GM18508 (cell line): ENCODE measurements at regions not wholly inside any gene's neighbourhood (a gene's known extent, or its start where the extent isn't known, plus 50 kb on each side); places are given as distances from the start of the nearest gene placed in this dataset.
"Not testable (repeated sequence)": the region's sequence is repeated elsewhere in the genome, so short reads cannot be mapped to it uniquely, and the experiment has no call there.

Source experiments
- ATAC-seq: cut with Tn5 transposase; IDR thresholded peaks from one replicate; pipeline ENCODE4 v1.9.1; 2021; ENCODE audit warnings: moderate number of reproducible peaks; ENCODE audit not compliant: insufficient read depth, unreplicated experiment

- no peak for ATAC-seq
Measured at GRCh38 chr1:30012455-30013440, 710.6 kb downstream of the MATN1 start.

- no peak for ATAC-seq
Measured at GRCh38 chr1:30011970-30012369, 711.4 kb downstream of the MATN1 start.

- ATAC-seq: no peak
Measured at GRCh38 chr1:30010506-30011106, 712.8 kb downstream of the MATN1 start.

GRCh38 chr1:30009720-30010119 lies 713.7 kb downstream of the MATN1 start:
- ATAC-seq: no peak

- ATAC-seq: no peak
Measured at GRCh38 chr1:30008998-30009657, 714.3 kb downstream of the MATN1 start.

- ATAC-seq: no peak
Measured at GRCh38 chr1:30008372-30008997, 714.9 kb downstream of the MATN1 start.

- ATAC-seq: no peak
Measured at GRCh38 chr1:30005972-30006619, 717.3 kb downstream of the MATN1 start.

- no peak for ATAC-seq
Measured at GRCh38 chr1:30001732-30002039, 721.7 kb downstream of the MATN1 start.

GRCh38 chr1:30001011-30001731 lies 722.2 kb downstream of the MATN1 start:
- no peak for ATAC-seq

GRCh38 chr1:30000266-30000665 lies 723.1 kb downstream of the MATN1 start:
- no peak for ATAC-seq

- ATAC-seq: no peak
Measured at GRCh38 chr1:29999595-29999994, 723.8 kb downstream of the MATN1 start.

- no peak for ATAC-seq
Measured at GRCh38 chr1:29998686-29999085, 724.7 kb downstream of the MATN1 start.

- ATAC-seq: not testable (repeated sequence)
Measured at GRCh38 chr1:29997818-29998217, 725.6 kb downstream of the MATN1 start.

GRCh38 chr1:29993950-29994349 lies 729.4 kb downstream of the MATN1 start:
- no peak for ATAC-seq

- ATAC-seq: no peak
Measured at GRCh38 chr1:29991815-29992214, 731.6 kb downstream of the MATN1 start.

- ATAC-seq: no peak
Measured at GRCh38 chr1:29991025-29991424, 732.4 kb downstream of the MATN1 start.

- ATAC-seq: no peak
Measured at GRCh38 chr1:29990304-29990703, 733.1 kb downstream of the MATN1 start.

- ATAC-seq: no peak
Measured at GRCh38 chr1:29986986-29987385, 736.4 kb downstream of the MATN1 start.

GRCh38 chr1:29985606-29985945 lies 737.8 kb downstream of the MATN1 start:
- no peak for ATAC-seq
